NB4 (cell line): ENCODE measurements at regions not wholly inside any gene's neighbourhood (a gene's known extent, or its start where the extent isn't known, plus 50 kb on each side); places are given as distances from the start of the nearest gene placed in this dataset.

Experiments used
- DNase-seq: peaks from one replicate; pipeline ENCODE4 v3.0.0; 2010; ENCODE audit warnings: low read depth
- H3K4me3 ChIP-seq: one replicate; pipeline ENCODE4 v1.5.1; 2011; ENCODE audit warnings: mild to moderate bottlenecking, low read depth, low read length, moderate library complexity
- MYC ChIP-seq: IDR thresholded peaks from 2 replicates; pipeline ENCODE4 v1.6.1; 2011; ENCODE audit warnings: low read depth, low read length
- POLR2A ChIP-seq: IDR thresholded peaks from 2 replicates; pipeline ENCODE4 v1.6.1; 2011; ENCODE audit warnings: mild to moderate bottlenecking; ENCODE audit not compliant: insufficient read length; ENCODE audit errors: extremely low read depth
- TF ChIP-seq, protein P1 (sequence below): IDR thresholded peaks from 2 replicates; pipeline ENCODE4 v1.6.1; 2011; ENCODE audit warnings: low read depth, low read length
- TF ChIP-seq, protein P2 (sequence below): IDR thresholded peaks from one replicate; pipeline ENCODE4 v1.5.1; 2012; ENCODE audit warnings: low read depth, low read length

DNA sequence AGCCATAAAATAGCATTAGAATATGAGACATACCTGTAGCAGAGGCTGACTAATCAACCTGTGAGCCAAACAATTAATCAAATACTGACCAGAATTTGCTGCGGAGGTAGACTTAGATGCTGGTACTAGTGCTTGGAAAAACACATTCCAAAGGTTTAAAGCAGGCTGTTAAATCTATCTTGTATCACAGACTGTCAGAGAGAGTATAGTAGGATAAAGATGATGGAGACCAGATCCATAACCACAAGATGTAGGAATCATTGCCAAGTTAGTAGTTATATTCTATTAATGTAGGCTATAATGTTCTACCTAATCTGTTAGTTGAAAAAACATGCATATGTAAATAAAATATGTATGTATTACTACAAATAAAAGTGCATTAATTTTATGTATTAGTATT lies 726.2 kb downstream of the SLC6A15 start:
- TF ChIP-seq, protein P1, sequence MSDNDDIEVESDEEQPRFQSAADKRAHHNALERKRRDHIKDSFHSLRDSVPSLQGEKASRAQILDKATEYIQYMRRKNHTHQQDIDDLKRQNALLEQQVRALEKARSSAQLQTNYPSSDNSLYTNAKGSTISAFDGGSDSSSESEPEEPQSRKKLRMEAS = no peak
- TF ChIP-seq MYC = no peak
- no peak for TF ChIP-seq POLR2A
- TF ChIP-seq, protein P2, sequence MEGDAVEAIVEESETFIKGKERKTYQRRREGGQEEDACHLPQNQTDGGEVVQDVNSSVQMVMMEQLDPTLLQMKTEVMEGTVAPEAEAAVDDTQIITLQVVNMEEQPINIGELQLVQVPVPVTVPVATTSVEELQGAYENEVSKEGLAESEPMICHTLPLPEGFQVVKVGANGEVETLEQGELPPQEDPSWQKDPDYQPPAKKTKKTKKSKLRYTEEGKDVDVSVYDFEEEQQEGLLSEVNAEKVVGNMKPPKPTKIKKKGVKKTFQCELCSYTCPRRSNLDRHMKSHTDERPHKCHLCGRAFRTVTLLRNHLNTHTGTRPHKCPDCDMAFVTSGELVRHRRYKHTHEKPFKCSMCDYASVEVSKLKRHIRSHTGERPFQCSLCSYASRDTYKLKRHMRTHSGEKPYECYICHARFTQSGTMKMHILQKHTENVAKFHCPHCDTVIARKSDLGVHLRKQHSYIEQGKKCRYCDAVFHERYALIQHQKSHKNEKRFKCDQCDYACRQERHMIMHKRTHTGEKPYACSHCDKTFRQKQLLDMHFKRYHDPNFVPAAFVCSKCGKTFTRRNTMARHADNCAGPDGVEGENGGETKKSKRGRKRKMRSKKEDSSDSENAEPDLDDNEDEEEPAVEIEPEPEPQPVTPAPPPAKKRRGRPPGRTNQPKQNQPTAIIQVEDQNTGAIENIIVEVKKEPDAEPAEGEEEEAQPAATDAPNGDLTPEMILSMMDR = no peak
- H3K4me3 ChIP-seq = no peak overlapping the region
- DNase-seq = no peak

DNA sequence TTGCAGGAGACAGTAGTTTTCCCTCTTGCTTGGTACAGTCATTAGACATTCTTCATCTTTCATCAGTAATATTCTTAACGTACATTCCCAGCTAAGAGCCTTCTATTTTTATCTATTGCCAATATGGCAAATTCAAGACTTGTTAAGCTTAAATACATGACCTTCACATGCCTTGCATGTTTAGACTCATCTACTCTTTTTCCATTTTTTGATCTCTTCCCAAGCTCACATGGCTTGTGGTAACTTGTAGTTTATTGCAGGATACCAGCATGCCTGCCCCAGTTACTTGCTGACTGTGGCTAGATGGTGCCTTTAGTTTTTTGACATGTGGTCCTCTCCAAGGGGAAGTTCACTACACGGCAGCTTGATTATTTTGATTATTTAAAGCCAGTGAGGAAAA lies 729.0 kb downstream of the SLC6A15 start:
- no peak overlapping the region for H3K4me3 ChIP-seq
- TF ChIP-seq, protein P1 = no peak
- TF ChIP-seq, protein P2 = no peak
- no peak for TF ChIP-seq MYC
- no peak for DNase-seq

DNA sequence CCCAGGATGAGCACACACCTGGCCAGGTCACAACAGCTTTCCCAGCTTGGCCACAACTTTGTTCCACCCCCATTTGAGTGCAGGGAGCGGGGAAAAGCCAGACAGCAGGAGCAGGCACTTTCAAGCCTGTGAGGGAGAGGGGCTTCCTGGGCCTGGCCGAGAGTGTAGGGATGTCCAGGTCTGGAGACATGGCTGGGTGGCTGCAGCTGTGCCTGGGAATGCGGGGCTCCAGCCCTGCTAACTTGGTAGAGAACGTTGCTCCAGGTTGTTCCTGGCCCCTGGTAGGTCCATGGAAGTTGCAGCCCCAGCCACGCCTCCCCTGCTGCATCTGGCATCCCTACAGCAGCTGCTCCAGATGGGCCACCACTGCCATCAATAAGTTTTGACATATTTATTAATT lies 738.5 kb downstream of the SLC6A15 start:
- DNase-seq = no peak
- TF ChIP-seq MYC = no peak
- TF ChIP-seq, protein P2 = no peak
- no peak for TF ChIP-seq POLR2A
- TF ChIP-seq, protein P1 = no peak
- H3K4me3 ChIP-seq = no peak overlapping the region

DNA sequence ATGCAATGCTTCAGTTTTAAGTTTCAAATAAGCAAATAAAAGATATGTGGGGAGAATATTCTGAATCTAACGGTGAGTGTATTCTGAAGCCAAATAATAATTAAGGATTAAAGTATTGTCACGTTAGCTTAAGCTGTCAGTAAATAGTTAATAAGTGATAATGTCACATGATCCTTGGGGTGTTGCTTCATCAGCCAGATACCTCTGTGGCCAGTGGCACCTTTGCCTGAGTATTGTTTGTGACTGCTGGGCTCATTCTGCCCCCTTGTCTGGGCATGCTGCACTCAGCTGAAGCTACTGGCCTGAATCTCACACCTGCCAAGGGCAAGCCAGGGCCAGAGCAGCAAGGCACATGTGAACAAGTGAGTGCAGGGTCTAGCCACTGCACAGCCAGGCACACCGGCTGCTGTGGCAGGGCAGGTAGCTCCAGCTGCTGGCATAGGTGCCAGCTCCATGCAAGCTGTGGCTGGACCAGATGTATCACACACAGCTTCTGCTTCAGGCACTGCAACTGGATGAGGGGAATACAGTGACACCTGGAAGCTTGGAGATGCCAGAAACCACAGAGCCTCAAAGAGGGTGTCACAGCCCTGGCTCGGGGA lies 739.7 kb downstream of the SLC6A15 start:
- no peak overlapping the region for H3K4me3 ChIP-seq
- no peak for DNase-seq
- TF ChIP-seq MYC (no peak), POLR2A (no peak)
- TF ChIP-seq, protein P1 = no peak
- TF ChIP-seq, protein P2 = no peak

DNA sequence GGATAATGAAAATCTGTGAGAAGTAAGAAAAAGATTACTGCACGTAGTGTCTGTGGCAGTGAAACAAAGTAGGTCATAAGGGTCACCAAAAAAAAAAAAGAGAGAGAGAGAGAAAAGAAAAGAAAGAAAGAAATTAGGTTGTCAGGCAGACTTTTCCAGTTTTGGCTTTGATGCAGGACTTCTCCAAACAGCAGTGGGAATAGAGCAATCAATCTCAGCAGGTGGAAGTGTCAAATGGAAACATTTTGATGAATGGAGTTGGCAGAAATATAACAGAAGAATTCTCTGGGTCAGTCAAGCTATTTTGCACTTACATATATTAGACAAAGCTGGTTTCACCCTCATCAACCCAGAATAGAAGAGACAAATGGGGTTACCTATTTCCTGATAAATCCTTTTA lies 745.8 kb downstream of the SLC6A15 start:
- no peak for DNase-seq
- H3K4me3 ChIP-seq = no peak overlapping the region
- TF ChIP-seq, protein P2 = no peak
- TF ChIP-seq POLR2A (no peak), MYC (no peak)
- TF ChIP-seq, protein P1 = no peak

DNA sequence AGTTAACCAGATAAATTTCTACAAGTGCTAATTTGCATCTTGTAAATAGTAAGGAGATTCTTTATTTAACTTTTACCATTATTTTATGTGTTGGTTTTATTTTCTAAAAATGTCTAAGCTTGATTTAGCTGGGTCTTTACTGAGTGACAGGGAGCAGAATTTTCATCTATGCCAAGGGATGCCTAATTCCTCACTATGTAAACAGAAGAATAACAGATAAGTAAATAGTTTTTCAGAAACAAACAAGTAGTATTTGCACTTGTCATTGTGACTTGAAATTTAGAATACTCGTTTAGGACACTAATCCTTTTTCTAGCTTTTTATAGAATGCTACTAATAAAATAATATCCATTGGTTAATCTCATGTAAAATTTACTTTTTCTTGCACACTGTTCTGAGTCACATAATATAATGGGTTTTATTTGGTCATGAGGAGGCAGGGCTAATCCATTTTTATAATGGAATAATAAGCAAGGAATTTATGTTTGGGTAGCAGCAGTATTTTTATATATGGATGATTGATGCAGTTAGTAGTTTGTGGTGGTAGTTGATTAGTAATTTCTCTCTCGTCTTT lies 746.5 kb downstream of the SLC6A15 start:
- DNase-seq = no peak
- TF ChIP-seq, protein P1 = no peak
- TF ChIP-seq, protein P2 = no peak
- TF ChIP-seq MYC (no peak), POLR2A (no peak)
- H3K4me3 ChIP-seq = no peak overlapping the region
